ENCODE measurements at regions not wholly inside any gene's neighbourhood (a gene's known extent, or its start where the extent isn't known, plus 50 kb on each side); places are given as distances from the start of the nearest gene placed in this dataset.

DNA sequence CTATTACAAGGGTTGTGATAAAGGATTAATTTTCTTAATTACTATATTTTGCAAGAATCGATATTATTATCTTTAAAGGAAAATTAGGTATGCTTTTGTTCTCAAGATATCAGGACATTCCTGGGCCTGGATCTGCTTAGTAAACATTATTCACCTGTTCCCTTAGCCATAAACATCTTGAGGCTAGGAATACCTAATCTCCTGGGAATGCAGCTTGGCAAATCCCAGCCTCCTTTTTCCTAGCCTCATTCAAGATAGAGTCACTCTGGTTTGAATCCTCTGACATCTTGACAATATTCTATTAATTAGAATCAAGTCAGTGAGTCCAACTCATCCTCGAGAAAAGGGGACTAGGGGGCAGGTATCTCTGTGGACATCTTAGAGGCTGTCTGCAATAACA, 327.1 kb downstream of the STIM2 start:
- DNase-seq: no peak

DNA sequence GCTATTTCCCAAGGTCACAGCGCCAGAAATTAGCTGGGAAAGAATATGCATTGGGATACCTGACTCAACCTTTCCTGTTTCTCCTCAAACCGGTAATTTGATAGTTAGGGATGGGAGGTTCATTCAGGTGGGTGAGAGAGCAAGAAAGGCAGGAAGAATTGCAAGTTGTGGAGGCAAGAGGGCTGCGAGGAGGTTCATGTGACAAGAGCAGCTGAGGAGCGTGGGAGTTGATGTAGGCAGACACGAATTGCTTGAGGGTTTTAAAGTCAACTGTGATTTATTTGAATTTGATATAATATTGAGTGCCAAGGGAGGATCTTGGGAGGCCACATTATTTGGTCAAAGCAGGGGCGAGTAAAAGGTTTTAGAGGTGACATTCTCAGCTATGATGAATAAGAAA, 329.0 kb downstream of the STIM2 start:
- no peak for DNase-seq

DNA sequence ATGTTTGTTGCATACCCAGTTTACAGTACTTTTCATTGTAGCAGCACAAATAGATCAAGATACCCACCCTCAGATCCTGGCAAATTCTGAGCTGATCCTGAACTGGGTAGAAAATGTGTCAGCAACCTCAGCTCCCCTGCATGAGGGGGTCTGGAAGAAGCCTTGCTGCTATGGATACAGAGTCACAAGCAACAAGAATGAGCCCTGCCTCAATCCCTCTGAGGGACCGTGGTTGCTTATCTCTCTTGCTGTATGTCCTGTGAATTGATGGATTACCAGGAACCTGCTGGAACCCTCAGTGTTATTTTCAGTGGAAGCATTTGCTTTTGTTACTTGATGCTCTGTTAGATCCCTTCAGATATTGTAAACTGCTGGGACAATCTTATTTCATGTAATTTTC, 331.0 kb downstream of the STIM2 start:
- no peak for DNase-seq

DNA sequence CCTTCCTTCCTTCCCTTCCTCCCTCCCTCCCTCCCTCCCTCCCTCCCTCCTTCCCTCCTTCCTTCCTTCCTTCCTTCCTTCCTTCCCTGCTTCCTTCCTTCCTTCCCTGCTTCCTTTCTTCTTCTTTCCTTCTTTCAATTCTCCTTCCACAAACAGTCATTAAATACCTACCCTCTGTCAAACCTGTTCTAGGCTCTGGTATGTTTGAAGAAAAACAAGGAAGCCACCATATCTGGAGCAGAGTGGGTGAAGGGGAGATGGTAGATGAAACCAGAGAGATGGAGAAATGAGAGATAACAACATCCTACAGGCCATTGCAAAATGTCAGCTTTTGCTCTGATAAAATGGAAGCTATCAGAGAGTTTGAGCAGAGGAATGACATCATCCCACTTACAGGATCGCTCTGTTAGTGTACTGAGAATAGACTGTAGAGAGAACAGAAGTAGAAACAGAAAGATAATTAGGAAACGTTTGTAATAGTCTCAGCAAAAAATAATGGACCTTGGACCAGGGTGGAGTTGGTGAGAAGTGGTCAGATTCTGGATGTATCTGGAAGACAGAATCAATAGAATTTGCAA, 334.0 kb downstream of the STIM2 start:
- no peak for DNase-seq

DNA sequence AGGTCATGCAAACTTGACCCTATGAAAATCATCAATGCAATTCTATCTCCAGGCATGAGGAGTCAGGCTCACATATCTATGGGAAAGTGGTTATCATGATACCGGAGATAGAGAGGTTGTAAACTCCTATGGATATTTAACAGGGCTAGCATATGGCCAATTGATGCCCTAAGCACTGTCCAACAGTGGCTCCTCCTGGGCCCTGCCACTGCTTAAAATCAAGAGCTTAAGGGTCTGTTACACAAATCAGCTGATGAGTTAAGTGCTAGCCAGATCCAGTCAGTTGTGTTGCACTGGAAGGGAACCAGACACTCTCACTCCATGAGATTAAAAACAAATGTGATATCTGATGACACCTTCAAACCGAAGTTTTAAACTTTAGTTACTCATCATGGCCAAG, 337.6 kb downstream of the STIM2 start:
- no peak for DNase-seq

DNA sequence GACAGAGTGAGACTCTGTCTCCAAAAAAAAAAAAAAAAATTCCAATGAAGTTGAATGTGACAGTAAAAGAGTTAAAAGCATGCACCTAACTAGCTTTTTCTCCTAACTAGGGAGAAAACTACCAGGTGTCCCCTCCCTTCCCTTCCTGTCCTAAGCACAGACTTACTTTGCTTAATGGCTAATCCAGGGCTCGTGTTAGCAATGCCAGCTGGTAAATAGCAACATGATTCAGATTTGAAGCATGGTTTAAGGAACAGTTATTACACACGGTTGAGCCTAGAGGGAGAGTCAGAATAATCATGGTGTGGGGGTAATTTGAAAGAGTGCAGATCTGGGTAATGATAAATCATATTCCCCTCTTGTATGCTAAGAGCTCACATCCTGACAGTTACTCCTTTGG, 338.3 kb downstream of the STIM2 start:
- DNase-seq: no peak

DNA sequence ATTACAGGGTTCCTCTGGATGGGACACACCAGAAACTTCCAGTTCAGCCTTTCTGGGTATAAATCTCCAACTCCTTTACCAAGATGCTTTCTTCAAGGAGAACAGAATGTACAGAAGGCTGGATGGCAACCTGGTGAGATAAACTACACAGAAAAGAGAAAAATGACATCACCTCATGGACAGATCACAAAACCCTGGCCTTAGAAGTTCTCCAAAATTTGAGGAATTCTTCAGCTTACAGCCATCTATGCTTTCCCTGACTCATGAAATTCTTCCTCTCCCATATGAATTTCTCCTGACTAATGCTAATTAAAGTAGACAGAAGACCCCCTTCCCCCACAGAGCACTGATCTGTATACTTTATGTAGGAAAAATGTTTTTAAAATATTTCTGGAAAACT, 345.4 kb downstream of the STIM2 start:
- DNase-seq: peak; percentile 67

DNA sequence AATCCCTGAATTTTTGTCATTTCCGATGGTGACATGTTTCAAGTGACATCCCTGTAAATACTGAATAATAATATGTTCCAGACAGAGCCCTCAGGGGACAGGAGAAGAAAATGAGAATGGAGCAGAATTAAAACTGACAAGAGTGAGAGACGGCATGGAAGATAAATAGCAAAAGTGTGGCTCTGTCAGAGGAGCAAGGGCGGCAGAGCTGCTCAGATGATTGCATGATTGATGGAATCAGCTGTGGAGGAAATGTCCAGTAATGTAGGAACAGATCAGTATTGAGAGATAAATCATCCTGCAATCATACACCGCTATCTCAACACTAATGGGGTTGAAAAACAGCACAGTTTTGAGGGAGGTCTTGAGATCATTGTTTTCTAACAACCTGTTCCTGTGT, 350.3 kb downstream of the STIM2 start:
- DNase-seq: no peak

DNA sequence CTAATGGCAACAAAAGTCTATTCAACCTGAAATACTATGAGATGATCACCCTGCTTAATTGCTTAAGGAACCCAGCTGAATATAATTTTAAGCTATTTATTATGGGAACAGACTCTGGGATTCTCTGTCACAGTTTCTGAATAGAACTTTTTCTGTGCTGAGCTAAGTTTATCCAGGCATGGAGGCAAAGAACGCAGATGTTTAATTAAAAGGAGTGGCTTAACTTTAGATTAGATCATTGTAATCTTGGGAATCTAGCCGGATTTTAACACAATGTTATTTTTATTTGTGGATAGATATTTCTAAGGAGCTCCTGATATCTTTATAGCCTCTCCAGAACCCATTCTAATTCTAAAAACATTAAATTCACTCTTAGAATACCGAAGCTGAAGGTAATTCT, 353.4 kb downstream of the STIM2 start:
- DNase-seq: no peak

DNA sequence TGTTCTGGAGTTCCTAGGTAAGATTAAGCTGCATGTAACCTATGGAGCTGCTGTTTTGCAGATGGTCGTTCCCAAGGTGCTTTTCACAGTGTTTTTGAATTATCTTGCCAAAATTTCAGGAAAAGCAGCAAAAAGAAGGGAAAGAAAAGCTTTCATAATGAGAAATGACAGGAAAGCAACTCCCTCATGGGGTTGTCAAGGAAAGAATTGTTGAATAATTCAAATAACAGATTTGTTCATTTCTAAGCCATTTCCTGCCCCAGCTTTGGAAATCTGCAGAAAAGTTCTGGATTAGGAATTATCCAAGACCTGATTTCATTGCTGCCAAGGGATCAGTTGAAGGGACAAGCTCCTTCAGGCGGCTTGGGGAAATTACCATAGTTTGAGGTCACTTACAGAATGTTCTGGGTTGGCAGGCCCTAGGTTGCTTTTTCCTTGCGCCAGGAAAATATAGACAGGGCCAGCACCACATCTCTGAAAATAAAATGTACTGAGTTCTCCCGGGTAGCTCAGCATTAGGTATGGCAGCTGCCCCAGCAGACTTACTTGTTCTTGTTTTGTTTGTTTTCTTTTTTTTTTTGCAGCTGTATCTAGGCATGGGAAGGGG, 354.7 kb downstream of the STIM2 start:
- no peak for DNase-seq

DNA sequence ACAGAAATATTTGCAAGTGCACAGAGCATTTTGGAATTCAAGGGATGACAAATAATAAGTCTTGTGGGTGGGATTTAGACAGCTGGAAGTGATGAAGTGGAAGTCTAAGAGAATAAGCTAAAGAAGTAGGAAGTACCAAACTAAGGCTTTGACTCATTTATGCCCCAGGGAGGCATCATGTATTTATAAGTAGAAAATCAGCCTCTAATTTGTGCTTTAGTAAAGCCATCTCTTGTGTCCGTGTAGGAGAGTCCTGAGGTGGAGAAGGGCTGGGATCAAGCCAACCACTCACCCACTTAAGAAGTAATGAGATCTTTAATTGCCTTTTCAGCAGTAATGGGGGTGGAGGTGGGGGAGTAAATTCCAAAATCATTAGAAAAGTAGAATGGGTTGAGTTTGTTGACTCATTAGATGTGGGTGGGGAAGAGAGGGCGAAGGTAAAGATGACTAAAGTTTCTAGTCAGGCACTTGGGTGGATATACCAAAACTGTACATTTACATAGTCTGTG, 356.7 kb downstream of the STIM2 start:
- peak; percentile 91 for DNase-seq

DNA sequence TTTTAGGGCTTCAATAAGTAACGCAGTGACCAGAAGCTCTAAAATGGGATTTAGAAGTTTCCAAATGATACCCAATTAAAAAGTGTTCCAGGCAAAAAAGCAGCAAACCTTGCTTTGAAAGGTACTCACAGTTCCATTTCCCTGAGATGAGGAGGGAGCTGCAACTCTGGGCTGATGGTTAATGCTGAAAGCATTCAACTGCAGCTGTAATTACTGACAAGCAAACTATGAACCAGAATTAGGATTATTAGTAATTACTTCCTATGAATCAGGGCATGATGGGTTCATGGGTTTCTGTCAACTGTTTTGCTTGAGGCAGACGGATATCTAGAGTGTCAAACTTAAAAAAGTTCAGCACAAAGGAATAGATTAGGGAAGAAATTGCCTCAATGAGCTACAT, 357.4 kb downstream of the STIM2 start:
- DNase-seq: peak; percentile 52

DNA sequence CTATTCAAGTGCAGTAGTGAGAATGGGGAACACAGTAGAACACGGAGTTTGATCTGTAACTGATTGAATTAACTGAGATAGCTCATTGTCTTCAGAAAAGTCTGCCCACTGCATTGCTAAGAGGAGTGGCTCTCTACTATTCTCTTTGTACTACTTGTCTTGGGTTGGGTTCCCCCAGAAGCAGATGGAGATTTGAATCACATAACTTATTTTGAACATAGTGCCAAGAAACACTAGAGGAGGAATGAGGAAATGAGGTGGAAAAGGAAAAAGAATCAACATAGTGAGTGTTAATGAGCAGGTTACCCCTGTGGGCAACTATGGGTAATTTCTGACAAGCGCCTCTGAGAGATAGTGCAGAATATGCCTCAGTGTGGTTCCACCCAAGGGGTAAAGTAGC, 362.7 kb downstream of the STIM2 start:
- no peak for DNase-seq

DNA sequence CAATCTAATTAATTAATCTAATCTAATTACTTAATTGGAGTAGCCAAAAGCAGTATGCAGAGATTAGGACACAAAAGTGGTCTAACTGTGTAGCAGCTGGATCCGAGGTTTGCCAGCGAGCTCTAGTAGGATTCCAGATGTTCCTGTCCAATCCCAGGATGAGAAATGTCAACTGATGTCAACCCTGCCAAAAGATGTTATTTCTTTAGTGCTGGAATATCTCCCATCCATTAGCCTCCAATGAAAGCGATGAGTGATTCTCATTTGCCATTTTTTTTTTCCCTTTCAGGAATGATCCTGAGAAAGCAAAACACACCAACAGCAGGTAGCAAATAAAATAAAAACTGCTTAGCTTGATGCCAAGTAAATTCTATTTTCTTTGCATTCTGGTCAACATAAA, 372.9 kb downstream of the STIM2 start:
- no peak for DNase-seq

DNA sequence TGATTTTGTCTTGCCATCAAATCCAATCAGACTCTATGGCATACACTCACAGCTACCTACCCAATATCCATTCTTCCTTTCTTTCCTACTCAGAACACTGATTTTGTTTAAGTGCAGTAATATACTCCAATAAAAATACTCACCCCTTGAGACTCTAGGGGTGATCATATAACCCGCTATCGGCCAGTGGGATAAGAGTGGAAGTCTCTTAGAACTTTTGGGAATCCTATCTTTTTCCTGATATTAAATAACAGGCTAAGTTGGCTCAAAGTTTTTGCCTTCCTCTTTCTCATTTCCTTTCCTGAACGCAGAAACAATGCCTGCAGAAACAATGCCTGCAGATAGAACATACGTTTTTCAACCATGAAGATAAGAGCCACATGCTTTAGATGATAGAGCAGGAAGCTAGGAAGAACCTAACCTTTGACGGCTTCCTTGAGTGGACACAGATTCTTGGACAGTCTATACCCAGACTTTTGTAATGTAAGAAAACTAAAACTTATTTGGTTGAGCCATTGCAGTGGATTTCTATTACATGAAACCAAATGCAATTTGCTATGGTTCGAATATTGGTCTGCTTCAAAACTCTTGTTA, 373.8 kb downstream of the STIM2 start:
- DNase-seq: no peak

DNA sequence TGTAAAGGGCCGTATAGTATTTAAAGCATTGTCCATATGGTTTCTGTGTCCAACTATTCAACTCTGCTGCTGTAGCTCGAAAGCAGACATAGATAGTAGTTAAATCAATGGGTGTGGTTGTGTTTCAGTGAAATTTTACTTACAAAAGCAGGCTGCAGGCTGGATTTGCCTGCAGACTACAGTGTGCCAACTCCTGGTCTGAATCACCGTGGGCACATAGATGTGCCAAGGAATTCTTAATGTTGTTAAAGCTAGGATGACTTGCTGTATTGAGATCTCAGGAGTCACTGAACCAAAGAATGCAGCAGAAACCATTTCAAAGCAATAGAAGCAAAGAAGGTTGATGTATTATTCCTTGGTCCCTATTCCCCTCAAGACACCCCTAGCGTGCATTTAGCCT, 379.0 kb downstream of the STIM2 start:
- no peak for DNase-seq

DNA sequence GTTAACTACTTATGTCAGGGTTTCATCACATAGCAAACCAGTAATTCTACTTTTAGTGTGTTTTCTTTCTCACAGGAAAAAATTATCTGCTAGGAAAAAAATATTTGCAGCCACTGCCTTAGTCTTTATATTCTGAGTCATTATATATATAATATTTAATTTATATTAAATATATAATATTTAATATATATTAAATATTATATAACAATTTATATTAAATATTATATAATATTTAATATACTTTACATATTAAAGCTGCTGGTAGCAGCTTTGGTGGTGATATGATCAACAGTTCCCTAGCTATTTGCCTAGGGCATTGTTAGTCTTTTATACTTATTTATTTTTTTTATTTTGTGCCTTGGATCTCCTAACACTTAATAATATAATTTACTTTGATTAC, 381.6 kb downstream of the STIM2 start:
- no peak for DNase-seq

DNA sequence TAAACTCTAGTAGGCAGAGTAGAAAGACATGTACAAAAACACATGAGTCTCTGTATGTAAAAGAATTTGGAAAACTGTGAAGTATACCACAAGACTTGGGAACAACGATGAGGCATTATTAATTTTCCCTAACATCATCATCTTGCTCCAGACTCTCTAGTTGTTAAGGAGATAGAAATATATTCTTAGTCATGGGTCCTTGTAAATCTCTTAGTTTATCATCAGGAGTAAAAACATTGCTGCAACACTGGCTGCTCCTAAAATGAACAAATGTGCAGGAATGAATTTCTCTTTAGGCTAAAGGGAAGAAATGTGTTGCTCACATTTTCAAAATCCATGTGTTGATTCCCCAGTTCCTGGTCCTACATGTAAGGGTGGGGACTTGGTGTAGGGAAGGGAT, 384.6 kb downstream of the STIM2 start:
- DNase-seq: no peak

DNA sequence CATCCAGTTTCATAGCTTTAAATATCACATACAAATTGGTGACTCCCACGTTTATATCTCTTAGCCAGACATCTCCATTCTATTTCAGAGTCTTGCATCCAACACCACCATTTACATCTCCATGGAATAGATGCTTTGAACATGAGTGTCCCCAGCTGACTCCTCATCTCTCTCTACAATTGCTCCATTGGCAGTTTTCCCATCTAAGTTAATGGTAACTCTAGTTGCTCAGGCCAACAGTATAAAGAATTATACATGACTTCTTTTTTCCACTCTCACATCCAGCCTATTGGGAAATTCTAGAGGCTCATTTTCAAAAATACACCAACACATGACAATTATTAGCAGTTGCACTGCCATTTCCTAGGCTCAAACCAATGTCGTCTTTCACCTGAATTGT, 388.2 kb downstream of the STIM2 start:
- DNase-seq: peak; percentile 56

DNA sequence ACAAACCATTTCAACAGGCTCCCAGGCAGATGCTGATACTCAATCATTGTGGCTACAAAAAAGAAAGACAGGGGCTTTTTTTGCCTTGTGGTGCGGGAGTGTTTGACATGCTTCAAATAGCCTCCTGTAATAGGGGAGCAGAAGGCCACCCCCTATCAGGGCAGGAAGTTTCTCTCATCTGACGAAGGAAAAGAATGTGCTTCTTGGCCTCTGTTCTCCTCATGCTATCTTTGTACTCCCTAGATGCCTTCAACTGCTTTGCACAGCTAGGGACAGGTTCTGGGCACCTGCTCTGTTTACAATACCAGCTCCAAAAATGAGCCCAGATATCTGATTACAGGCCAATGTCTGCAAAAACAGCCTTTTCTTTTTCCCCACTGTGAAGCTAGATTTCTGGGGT, 391.1 kb downstream of the STIM2 start:
- DNase-seq: no peak

DNA sequence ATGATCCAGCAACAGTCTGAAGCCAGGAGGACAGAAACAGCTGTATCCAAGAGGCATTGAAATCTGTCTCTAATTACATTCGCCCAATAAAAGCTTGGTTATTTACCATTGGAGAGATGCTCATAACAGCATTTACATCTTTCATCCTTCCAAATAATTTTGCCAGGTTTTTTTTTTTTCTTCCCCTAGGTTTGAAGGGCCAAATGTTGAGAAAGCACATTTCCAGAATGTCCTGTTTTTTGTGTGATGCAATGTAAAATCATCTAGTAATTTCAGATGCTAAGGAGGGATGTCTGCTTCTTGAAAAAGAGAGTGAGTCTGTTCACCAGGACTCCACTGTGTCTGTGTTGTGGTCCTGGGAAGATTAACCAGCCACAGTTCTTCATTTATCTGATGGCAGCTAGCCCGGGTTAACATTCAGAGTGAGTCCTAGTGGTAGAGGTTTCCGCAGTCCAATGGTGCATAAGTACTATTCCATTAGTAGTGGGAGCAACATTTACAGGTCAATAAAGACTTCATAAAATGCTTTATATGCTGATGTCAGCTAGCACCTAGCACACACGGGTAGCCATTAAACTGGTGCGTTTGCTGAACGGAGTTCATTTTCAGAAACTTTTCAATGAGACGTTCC, 406.8 kb downstream of the STIM2 start:
- DNase-seq: no peak

DNA sequence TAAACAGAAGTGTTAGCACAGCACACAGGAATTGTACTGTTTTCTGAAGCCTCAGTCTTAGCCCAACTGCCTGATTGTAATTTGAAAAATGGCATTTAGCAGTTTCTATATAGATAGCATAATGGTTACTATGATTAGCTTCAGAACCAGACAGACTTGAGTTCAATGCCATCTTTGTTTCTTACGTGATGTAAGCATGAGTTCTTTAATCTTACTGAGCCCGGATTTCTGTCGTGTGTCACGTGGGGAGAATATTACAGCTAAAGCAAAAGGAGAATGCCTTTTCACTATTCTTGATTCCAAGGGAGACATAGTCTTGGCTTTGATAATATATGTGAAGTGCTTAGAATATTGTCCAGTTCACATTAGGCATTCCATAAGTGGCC, 407.3 kb downstream of the STIM2 start:
- no peak for DNase-seq

DNA sequence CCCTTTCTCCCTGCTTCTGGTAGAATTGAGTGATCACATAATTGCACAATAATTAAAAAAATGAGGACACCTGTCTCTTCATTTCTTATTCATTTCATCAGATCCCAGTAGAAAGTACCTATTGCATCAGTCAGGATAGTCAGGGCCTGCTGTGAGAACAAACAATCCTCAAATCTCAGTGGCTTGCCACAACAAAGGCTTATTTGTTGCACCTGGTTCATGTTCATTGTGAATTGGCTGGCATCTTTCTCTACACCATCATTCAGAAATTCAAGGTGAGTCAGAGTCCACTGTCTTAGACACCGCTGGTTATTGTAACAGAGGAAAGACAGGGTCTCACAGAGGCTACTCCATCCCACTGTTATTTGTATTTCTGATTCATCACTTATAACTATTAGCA, 409.8 kb downstream of the STIM2 start:
- DNase-seq: no peak

DNA sequence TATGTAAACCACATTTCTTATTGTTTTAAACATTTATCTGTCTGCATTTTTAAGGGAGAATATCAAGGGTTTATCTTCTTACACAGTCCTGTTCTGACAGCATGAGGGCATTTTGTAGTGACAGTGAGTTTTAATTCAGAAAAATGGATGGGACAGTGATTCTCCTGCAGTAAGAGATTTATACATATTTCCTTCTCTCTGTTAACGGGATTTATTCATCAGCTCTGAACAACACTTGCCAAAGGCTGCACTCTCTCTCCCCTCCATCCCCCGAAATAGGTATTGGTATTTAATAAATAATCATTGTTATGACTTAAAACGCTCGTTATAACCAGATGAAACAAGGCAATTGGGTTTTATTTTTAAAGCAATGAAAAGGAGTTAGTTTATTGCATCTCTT, 410.9 kb downstream of the STIM2 start:
- no peak for DNase-seq
